ENCODE measurements at regions not wholly inside any gene's neighbourhood (a gene's known extent, or its start where the extent isn't known, plus 50 kb on each side); places are given as distances from the start of the nearest gene placed in this dataset.

GRCh38 chr6:132244744-132245143 is 156.5 kb downstream of the MOXD1 start:
- no peak overlapping the region for H3K4me3 Mint-ChIP-seq

DNA sequence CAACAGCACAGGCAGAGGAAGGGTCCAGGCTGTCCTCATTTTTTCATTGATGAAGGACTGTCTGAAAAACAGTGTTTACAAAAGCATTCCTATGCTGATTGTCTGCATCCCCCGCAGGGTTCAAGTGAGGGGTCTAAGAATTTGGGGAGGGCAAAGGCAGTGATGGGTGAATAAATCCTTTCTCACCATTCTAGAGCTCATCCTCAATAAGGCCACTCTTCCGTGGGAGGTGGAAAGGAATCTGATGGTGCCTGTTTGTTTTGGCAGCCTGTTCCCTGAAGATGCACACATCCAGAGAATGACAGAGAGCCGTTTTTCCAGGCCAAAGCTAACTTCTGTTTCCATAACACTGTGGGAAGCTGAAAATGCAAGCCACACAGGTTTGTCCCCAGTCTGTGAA is 164.5 kb downstream of the MOXD1 start:
- CTCF ChIA-PET, result no interaction called here
- ATAC-seq (no peak), DNase-seq (no peak)
- no peak overlapping the region for H3K27ac Mint-ChIP-seq
- no peaks in the 10 kb centered on the region for H3K9me3 Mint-ChIP-seq (ENCODE audit: low read depth)
- no peaks in the 10 kb centered on the region for H3K36me3 Mint-ChIP-seq
- no peak overlapping the region for H3K4me3 Mint-ChIP-seq
- no peaks in the 10 kb centered on the region for H3K4me1 Mint-ChIP-seq
- H3K27me3 Mint-ChIP-seq, result peaks cover 11% of the 10 kb centered on the region

More at GRCh38 chr6:132244744-132245143, 156.5 kb downstream of the MOXD1 start:
- no peak overlapping the region for H3K27ac Mint-ChIP-seq
- no peaks in the 10 kb centered on the region for H3K4me1 Mint-ChIP-seq
- H3K9me3 Mint-ChIP-seq (ENCODE audit: low read depth), result no peaks in the 10 kb centered on the region
- H3K27me3 Mint-ChIP-seq, result peaks cover 5% of the 10 kb centered on the region
- DNase-seq, result no peak
- ATAC-seq, result no peak
- H3K36me3 Mint-ChIP-seq, result no peaks in the 10 kb centered on the region
- CTCF ChIA-PET, result no interaction called here

GRCh38 chr6:132236281-132236680 is 165.0 kb downstream of the MOXD1 start:
- Mint-ChIP-seq H3K27ac (no peak overlapping the region), H3K4me1 (no peaks in the 10 kb centered on the region)
- CTCF ChIA-PET, result no interaction called here

DNA sequence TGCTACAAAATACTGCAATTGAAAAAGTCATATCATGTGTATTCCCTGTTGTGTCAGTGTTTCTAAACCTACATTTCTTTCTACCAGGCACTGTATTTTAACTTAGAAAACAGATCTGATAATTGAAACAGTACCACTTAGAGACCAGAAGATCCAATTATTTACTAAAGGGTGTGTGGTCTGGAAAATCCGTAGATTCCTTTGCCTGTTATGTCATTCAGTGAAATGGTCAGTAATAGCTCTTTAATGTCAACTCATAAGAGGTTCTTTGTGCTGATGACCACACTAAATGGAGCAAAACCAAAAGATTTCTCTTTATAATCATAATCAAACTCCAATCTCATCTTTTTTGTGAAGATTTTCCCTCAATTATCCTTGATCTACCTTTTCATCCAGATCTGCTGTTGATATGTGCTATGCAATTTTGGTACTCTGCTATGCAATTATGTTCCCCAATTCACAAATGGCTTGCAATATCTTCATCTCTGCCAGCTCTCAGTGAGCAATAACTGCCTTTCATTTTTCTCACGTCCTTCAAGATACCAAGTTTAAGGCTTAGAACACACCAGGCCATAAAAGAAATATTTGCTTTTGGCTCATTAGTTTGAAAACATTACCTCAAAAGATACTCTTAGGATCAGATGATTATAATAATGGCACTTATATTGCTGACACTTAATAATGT is 165.5 kb downstream of the MOXD1 start:
- H3K27me3 Mint-ChIP-seq, result peaks cover 11% of the 10 kb centered on the region
- no peak for DNase-seq
- ATAC-seq, result no peak
- H3K36me3 Mint-ChIP-seq, result no peaks in the 10 kb centered on the region
- H3K9me3 Mint-ChIP-seq (ENCODE audit: low read depth), result no peaks in the 10 kb centered on the region
- CTCF ChIA-PET, result no interaction called here
- H3K27ac Mint-ChIP-seq, result no peak overlapping the region
- no peaks in the 10 kb centered on the region for H3K4me1 Mint-ChIP-seq
- H3K4me3 Mint-ChIP-seq, result no peak overlapping the region

More at GRCh38 chr6:132236281-132236680, 165.0 kb downstream of the MOXD1 start:
- no peak for DNase-seq
- no peak overlapping the region for H3K4me3 Mint-ChIP-seq
- ATAC-seq, result no peak
- no peaks in the 10 kb centered on the region for H3K36me3 Mint-ChIP-seq
- H3K27me3 Mint-ChIP-seq, result peaks cover 11% of the 10 kb centered on the region
- H3K9me3 Mint-ChIP-seq (ENCODE audit: low read depth), result no peaks in the 10 kb centered on the region

- Mint-ChIP-seq H3K27ac (no peak overlapping the region), H3K27me3 (peaks cover 11% of the 10 kb centered on the region), H3K36me3 (no peaks in the 10 kb centered on the region), H3K4me3 (no peak overlapping the region), H3K9me3 (ENCODE audit: low read depth) (no peaks in the 10 kb centered on the region), H3K4me1 (no peaks in the 10 kb centered on the region)
- no peak for DNase-seq
- no peak for ATAC-seq
- CTCF ChIA-PET, result no interaction called here
Measured at GRCh38 chr6:132234356-132234755, 166.9 kb downstream of the MOXD1 start.

- peaks cover 6% of the 10 kb centered on the region for H3K27me3 Mint-ChIP-seq
Measured at GRCh38 chr6:132231121-132231884, 170.0 kb downstream of the MOXD1 start.

GRCh38 chr6:132228894-132229293 is 172.4 kb downstream of the MOXD1 start:
- DNase-seq (no peak), ATAC-seq (no peak)
- no peak overlapping the region for H3K4me3 Mint-ChIP-seq
- no peaks in the 10 kb centered on the region for H3K4me1 Mint-ChIP-seq
- CTCF ChIA-PET, result no interaction called here
- peaks cover 5% of the 10 kb centered on the region for H3K9me3 Mint-ChIP-seq (ENCODE audit: low read depth)
- H3K27ac Mint-ChIP-seq, result no peak overlapping the region
- no peaks in the 10 kb centered on the region for H3K36me3 Mint-ChIP-seq
- H3K27me3 Mint-ChIP-seq, result peaks cover 2% of the 10 kb centered on the region

More at GRCh38 chr6:132231121-132231884, 170.0 kb downstream of the MOXD1 start:
- ATAC-seq, result no peak
- Mint-ChIP-seq H3K4me3 (no peak overlapping the region), H3K27ac (no peak overlapping the region), H3K36me3 (no peaks in the 10 kb centered on the region), H3K4me1 (no peaks in the 10 kb centered on the region), H3K9me3 (ENCODE audit: low read depth) (no peaks in the 10 kb centered on the region)
- DNase-seq, result no peak
- CTCF ChIA-PET, result no interaction called here

GRCh38 chr6:132227904-132228303 is 173.4 kb downstream of the MOXD1 start:
- Mint-ChIP-seq H3K4me1 (no peaks in the 10 kb centered on the region), H3K27me3 (no peaks in the 10 kb centered on the region), H3K36me3 (no peaks in the 10 kb centered on the region), H3K9me3 (ENCODE audit: low read depth) (peaks cover 5% of the 10 kb centered on the region), H3K4me3 (no peak overlapping the region), H3K27ac (no peak overlapping the region)
- CTCF ChIA-PET, result no interaction called here
- no peak for ATAC-seq
- no peak for DNase-seq

- ATAC-seq (no peak), DNase-seq (no peak)
- Mint-ChIP-seq H3K4me1 (no peaks in the 10 kb centered on the region), H3K27ac (no peak overlapping the region), H3K27me3 (peaks cover 3% of the 10 kb centered on the region), H3K4me3 (no peak overlapping the region), H3K36me3 (no peaks in the 10 kb centered on the region), H3K9me3 (ENCODE audit: low read depth) (peaks cover 5% of the 10 kb centered on the region)
- CTCF ChIA-PET, result no interaction called here
Measured at GRCh38 chr6:132224943-132225342, 176.3 kb downstream of the MOXD1 start.

- H3K9me3 Mint-ChIP-seq (ENCODE audit: low read depth), result peaks cover 5% of the 10 kb centered on the region
- no peaks in the 10 kb centered on the region for H3K36me3 Mint-ChIP-seq
- no peak for DNase-seq
- CTCF ChIA-PET, result interaction anchor here (1.1 to 1.2 kb wide), 2 partner anchors 59 to 306 kb away, joined by 3 to 4 read pairs; no protein-coding TSS in a partner anchor
- no peaks in the 10 kb centered on the region for H3K4me1 Mint-ChIP-seq
- ATAC-seq, result no peak
- H3K27ac Mint-ChIP-seq, result no peak overlapping the region
- peaks cover 3% of the 10 kb centered on the region for H3K27me3 Mint-ChIP-seq
- H3K4me3 Mint-ChIP-seq, result no peak overlapping the region
Measured at GRCh38 chr6:132220800-132221199, 180.5 kb downstream of the MOXD1 start.

GRCh38 chr6:132219901-132220300 is 181.4 kb downstream of the MOXD1 start:
- no peaks in the 10 kb centered on the region for H3K36me3 Mint-ChIP-seq
- no peak overlapping the region for H3K4me3 Mint-ChIP-seq
- H3K27ac Mint-ChIP-seq, result no peak overlapping the region
- DNase-seq (no peak), ATAC-seq (no peak)
- H3K9me3 Mint-ChIP-seq (ENCODE audit: low read depth), result peaks cover 5% of the 10 kb centered on the region
- CTCF ChIA-PET, result no interaction called here
- H3K4me1 Mint-ChIP-seq, result no peaks in the 10 kb centered on the region
- H3K27me3 Mint-ChIP-seq, result peaks cover 3% of the 10 kb centered on the region

DNA sequence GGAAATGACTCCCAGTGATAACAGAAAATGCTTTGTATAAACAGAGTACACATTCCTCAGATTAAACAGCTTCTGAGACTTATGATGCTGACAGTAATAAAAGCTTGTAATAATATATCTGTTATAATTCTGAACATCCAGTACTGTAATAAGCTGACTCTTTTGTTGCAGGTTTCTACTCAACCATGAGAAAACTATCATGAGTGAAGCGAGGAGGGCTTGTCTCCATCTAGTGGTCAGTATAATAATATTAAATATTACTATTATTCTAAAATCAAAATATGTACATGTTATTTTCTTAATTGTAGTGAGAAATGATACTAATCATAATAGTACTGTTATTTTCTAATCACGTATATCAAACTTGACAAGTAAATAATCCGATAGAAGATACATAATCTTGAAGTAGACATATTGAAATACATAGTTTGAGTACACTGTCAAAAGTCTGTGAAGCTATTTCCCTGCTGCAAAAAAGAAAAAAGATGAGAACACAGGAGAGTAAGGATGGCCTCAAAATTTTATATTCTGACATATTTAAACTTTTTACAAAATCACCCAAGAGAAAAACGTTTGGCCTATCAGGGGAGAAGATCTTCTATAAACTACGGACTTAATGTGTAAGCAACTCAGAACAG is 183.1 kb downstream of the MOXD1 start:
- H3K27ac Mint-ChIP-seq, result no peak overlapping the region
- H3K4me3 Mint-ChIP-seq, result no peak overlapping the region
- ATAC-seq (no peak), DNase-seq (no peak)
- H3K9me3 Mint-ChIP-seq (ENCODE audit: low read depth), result no peaks in the 10 kb centered on the region
- no peaks in the 10 kb centered on the region for H3K36me3 Mint-ChIP-seq
- CTCF ChIA-PET, result interaction anchor here (1.3 kb wide), 1 partner anchor 303 kb away, joined by 4 read pairs; no protein-coding TSS in a partner anchor
- H3K27me3 Mint-ChIP-seq, result peaks cover 3% of the 10 kb centered on the region
- no peaks in the 10 kb centered on the region for H3K4me1 Mint-ChIP-seq

- no peak for DNase-seq
- H3K4me1 Mint-ChIP-seq, result no peaks in the 10 kb centered on the region
- no peak overlapping the region for H3K4me3 Mint-ChIP-seq
- no peaks in the 10 kb centered on the region for H3K9me3 Mint-ChIP-seq (ENCODE audit: low read depth)
- H3K27me3 Mint-ChIP-seq, result peaks cover 5% of the 10 kb centered on the region
- H3K36me3 Mint-ChIP-seq, result no peaks in the 10 kb centered on the region
- CTCF ChIA-PET, result no interaction called here
- no peak overlapping the region for H3K27ac Mint-ChIP-seq
- ATAC-seq, result no peak
Measured at GRCh38 chr6:132215805-132216204, 185.5 kb downstream of the MOXD1 start.

GRCh38 chr6:132214716-132215115 is 186.6 kb downstream of the MOXD1 start:
- Mint-ChIP-seq H3K27me3 (peaks cover 2% of the 10 kb centered on the region), H3K4me1 (no peaks in the 10 kb centered on the region), H3K27ac (no peak overlapping the region), H3K36me3 (no peaks in the 10 kb centered on the region), H3K4me3 (no peak overlapping the region), H3K9me3 (ENCODE audit: low read depth) (no peaks in the 10 kb centered on the region)
- CTCF ChIA-PET, result no interaction called here
- no peak for DNase-seq
- ATAC-seq, result no peak
